Omental fat pad (tissue), 3 donors: ENCODE measurements at regions not wholly inside any gene's neighbourhood (a gene's known extent, or its start where the extent isn't known, plus 50 kb on each side); places are given as distances from the start of the nearest gene placed in this dataset.

ENCODE experiments used
- ATAC-seq: fragments of 150-250 bp; one replicate; pipeline ENCODE4 v1.9.1; 2016; ENCODE audit warnings: mild to moderate bottlenecking, moderate library complexity; ENCODE audit not compliant: low FRiP score
- DNase-seq: peaks from one replicate; pipeline ENCODE4 v3.0.0-alpha.2; 2019; ENCODE audit warnings: low spot score
- TF ChIP-seq, protein P1 (sequence below), 3 donors: fragments of 450-650 bp; IDR thresholded peaks; one replicate each; pipeline ENCODE4 v1.5.1; 2016 to 2017; ENCODE audit warnings: antibody characterized with exemption in 3 of 3, mild to moderate bottlenecking in 3 of 3, moderate library complexity in 2 of 3

DNA sequence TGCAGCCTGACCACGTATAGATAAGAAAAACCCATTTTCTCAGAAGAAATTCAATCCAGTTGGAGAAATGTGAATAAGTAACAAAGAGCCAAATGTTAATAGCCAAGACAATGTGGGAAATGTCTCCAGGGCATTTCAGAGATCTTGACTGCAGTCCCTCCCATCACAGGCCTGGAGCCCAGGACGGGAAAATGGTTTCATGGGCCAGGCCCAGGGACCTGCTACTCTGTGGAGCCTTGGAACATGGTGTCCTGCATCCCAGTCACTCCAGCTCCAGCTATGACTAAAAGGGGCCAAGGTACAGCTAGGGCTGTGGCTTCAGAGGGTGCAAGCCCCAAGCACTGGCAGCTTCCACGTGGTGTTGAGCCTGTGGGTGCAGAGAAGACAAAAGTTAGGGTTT is 490.0 kb downstream of the CYLC2 start:
- no peak for DNase-seq
- ATAC-seq: no peak
- TF ChIP-seq, protein P1, sequence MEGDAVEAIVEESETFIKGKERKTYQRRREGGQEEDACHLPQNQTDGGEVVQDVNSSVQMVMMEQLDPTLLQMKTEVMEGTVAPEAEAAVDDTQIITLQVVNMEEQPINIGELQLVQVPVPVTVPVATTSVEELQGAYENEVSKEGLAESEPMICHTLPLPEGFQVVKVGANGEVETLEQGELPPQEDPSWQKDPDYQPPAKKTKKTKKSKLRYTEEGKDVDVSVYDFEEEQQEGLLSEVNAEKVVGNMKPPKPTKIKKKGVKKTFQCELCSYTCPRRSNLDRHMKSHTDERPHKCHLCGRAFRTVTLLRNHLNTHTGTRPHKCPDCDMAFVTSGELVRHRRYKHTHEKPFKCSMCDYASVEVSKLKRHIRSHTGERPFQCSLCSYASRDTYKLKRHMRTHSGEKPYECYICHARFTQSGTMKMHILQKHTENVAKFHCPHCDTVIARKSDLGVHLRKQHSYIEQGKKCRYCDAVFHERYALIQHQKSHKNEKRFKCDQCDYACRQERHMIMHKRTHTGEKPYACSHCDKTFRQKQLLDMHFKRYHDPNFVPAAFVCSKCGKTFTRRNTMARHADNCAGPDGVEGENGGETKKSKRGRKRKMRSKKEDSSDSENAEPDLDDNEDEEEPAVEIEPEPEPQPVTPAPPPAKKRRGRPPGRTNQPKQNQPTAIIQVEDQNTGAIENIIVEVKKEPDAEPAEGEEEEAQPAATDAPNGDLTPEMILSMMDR (IDR thresholded peaks at IDR 0.05): no peak

GRCh38 chr9:103514767-103515166 is 519.6 kb downstream of the CYLC2 start:
- TF ChIP-seq, protein P1 (IDR thresholded peaks at IDR 0.05): no peak
- ATAC-seq: no peak
- DNase-seq: no peak

GRCh38 chr9:103522409-103522808 is 527.3 kb downstream of the CYLC2 start:
- DNase-seq: no peak
- ATAC-seq: no peak
- TF ChIP-seq, protein P1 (IDR thresholded peaks at IDR 0.05): no peak

GRCh38 chr9:103530934-103531333 is 535.8 kb downstream of the CYLC2 start:
- DNase-seq (no peak), ATAC-seq (no peak)
- TF ChIP-seq, protein P1 (IDR thresholded peaks at IDR 0.05): no peak

DNA sequence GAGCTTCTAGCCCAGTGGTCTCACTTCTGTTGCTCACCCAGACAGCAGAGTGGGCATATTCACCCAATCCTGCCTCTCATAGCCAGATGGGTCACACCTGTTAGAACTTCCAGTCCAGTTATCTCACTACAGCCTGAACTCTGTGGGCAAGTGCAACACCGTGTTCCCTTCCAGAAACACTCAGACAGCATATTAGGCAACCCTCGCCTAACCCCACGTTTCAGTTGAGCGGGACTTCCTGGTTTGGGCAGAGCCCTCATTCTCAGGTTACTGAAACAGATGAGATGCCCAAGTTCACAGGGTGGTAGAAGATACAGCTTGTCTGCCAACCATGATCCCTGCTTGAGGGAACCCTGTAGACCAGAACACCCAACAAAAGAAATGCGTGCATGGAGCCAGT is 538.2 kb downstream of the CYLC2 start:
- ATAC-seq: no peak
- DNase-seq: no peak
- TF ChIP-seq, protein P1 (IDR thresholded peaks at IDR 0.05): no peak

DNA sequence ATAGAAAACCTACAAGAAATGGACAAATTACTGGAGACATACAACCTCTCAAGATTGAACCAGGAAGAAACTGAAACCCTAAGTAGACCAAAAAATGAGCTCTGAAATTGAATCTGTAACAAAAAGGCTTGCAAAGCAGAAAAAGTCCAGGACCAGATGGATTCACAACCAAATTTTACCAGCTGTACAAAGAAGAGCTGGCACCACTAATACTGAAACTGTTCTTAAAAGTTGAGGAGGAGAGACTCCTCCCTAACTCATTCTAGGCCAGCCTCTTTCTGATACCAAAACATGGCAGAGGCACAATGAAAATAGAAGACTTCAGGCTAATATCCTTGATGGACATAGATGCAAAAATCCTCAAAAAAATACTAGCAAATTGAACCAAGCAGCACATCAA is 542.3 kb downstream of the CYLC2 start:
- DNase-seq (no peak), ATAC-seq (no peak)
- TF ChIP-seq, protein P1 (IDR thresholded peaks at IDR 0.05): no peak

DNA sequence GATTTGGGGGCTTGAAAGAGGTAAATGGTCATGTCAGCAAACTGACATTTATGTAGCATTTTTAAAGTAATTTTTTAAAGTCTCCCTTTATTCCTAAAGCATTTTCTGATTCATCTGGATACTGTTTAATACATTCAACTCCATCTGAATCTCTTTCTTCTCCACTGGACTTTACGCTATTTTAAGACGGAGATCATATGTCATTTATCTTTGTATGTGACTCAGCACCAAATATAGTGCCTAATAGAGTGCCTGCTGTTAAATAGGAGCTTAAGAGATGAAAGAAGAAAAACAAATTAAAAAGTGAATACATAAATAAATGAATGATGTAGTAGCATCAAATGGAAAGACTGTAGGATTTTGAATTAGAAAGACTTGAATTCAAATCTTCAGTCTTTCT is 548.8 kb upstream of the SMC2 start:
- TF ChIP-seq, protein P1 (IDR thresholded peaks at IDR 0.05): no peak
- ATAC-seq: no peak

More for the DNA sequence above, 548.8 kb upstream of the SMC2 start:
- DNase-seq: no peak
